GM08714 (cell line): ENCODE measurements at regions not wholly inside any gene's neighbourhood (a gene's known extent, or its start where the extent isn't known, plus 50 kb on each side); places are given as distances from the start of the nearest gene placed in this dataset.

ENCODE experiments used
- H3K4me3 ChIP-seq: fragments of 200-500 bp; sonication (Bioruptor generic); 2 replicates; pipeline ENCODE4 v1.5.1; 2014; ENCODE audit warnings: mild to moderate bottlenecking, low read length, inconsistent platforms
- ZNF274 ChIP-seq: IDR thresholded peaks from 2 replicates; pipeline ENCODE4 v1.6.1; 2012; ENCODE audit warnings: mild to moderate bottlenecking, low read depth, low read length

- H3K4me3 ChIP-seq: no peak overlapping the region
- TF ChIP-seq ZNF274: no peak
Measured at GRCh38 chr18:70431203-70431624, 142.4 kb downstream of the SOCS6 start.

DNA sequence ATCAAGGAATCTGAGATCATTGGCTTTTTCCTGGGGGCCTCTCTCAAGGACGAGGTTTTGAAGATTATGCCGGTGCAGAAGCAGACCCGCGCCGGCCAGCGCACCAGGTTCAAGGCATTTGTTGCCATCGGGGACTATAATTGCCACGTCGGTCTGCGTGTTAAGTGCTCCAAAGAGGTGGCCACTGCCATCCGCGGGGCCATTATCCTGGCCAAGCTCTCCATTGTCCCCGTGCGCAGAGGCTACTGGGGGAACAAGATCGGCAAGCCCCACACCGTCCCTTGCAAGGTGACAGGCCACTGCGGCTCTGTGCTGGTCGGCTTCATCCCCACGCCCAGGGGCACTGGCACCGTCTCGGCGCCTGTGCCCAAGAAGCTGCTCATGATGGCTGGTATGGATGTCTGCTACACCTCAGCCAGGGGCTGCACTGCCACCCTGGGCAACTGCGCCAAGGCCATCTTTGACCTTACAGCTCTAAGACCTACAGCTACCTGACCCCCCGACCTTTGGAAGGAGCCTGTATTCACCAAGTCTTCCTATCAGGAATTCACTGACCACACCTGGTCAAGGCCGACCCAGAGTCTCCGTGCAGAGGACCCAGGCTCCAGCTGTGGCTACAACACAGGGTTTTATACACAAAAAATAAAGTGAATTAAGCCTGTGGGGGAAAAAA lies 141.8 kb downstream of the SOCS6 start:
- no peak for TF ChIP-seq ZNF274
- no peak overlapping the region for H3K4me3 ChIP-seq

GRCh38 chr18:70429847-70430500 lies 141.1 kb downstream of the SOCS6 start:
- H3K4me3 ChIP-seq: no peak overlapping the region
- TF ChIP-seq ZNF274: no peak

DNA sequence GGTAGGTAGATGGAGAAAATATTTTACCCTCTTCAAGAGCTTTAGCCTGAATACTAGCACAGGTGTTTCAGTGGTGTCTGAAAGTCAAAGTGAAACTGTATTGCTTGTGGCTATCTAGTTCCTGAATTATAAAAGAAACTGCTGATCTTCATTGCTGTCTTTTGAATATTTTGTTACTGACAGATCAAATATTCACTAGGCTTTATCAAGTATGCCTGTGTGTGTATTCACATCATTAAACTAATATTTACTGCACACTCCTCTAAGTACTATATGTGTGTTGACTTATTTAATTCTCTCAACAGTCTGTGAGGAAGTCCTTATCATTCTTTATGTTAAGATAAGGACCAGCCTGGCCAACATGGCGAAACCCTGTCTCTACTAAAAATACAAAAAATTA lies 139.6 kb downstream of the SOCS6 start:
- H3K4me3 ChIP-seq: no peak overlapping the region
- no peak for TF ChIP-seq ZNF274

- no peak overlapping the region for H3K4me3 ChIP-seq
- no peak for TF ChIP-seq ZNF274
Measured at GRCh38 chr18:70426818-70427217, 138.0 kb downstream of the SOCS6 start.

- no peak overlapping the region for H3K4me3 ChIP-seq
- TF ChIP-seq ZNF274: no peak
Measured at GRCh38 chr18:70425236-70425635, 136.4 kb downstream of the SOCS6 start.

DNA sequence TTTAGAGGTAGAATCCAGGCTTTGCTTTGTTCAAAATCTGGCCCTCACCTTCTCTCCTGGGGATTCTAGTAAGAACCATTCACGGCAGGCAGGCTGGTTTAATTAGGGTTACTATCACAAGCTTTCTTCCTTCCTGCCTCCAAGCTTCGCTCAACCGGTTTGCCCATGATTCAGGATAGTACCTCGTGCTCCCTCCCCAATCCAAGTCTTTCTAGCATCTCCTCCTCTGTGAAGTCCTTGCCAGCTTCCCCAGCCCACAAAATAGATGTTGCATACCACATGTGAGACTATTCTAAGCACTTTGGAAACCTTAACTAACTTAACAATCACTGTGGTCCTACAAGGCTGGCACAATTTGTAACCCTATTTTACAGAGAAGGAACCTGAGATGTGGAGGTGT lies 135.1 kb downstream of the SOCS6 start:
- no peak for TF ChIP-seq ZNF274
- no peak overlapping the region for H3K4me3 ChIP-seq

GRCh38 chr18:70423120-70423519 lies 134.3 kb downstream of the SOCS6 start:
- no peak for TF ChIP-seq ZNF274

DNA sequence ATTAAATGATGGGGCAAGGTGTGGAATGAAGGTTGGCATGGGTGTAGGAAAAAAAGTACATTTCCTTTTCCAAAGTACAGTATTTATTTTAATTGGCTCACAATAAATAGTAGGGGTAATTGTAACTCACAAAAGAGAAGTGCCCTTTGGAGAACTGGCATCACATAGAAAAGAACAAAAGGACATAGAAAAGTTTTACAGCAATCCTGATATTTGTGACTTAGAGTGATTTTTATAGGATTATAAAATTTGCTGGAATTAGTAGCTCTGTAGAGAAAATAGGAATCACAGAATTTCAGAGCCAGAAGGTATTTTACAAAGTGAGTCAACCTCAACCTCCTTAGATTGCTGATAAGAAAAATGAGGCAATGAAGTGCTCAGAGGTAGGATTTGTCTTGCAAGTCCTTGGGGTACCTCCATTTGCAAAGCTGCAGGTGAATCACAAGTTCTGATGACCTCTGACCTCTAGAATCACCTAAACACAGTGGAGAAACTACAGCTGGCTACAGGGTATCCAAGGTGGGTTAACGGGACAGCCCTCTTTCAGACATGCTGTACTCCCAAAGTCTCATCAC lies 133.6 kb downstream of the SOCS6 start:
- TF ChIP-seq ZNF274: no peak
- no peak overlapping the region for H3K4me3 ChIP-seq

More at GRCh38 chr18:70423120-70423519, 134.3 kb downstream of the SOCS6 start:
- H3K4me3 ChIP-seq: no peak overlapping the region

DNA sequence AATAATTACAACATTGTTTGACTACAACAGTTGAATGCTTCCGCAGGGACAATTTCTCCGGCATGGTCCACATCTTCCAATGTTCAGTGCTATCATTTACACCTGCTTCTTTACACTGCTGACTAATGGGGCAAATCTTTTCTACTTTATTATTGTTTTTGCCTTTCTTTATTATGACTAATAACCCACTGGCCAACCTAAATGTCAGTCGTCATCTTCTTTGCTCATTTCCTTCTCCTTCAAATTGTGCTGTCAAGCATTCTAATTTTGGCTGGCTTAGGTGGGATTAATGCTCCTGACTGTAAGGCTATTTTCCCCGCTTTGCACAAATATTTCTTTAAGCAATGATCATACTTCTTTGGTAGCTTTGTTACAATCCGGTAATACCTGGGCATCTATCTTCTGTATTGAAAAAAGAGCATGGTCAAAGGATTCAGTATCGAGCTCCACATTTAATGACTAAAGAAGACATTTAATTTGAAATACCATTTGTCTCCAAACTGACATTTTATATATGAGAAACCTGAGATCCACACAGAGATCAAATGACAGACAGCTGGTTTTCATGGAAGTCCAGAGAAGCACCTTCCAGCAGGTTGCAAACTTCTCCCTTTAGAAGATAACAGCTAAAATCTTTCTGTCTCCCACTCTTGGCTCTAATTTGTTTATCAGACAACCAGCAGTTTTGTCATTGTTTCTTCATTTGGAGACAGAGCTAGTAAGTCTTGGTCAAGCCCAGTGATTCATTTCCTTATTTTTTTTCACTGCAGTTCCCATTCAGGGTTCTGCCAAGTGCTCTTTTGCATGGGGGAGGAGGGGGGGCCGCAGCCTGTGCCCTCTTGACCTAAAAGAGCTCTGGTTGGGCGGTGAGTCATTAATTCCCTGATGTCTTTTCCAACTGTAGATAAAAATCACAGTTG lies 132.9 kb downstream of the SOCS6 start:
- no peak for TF ChIP-seq ZNF274
- H3K4me3 ChIP-seq: no peak overlapping the region

- H3K4me3 ChIP-seq: no peak overlapping the region
- TF ChIP-seq ZNF274: no peak
Measured at GRCh38 chr18:70420146-70420898, 131.5 kb downstream of the SOCS6 start.

- TF ChIP-seq ZNF274: no peak
- H3K4me3 ChIP-seq: no peak overlapping the region
Measured at GRCh38 chr18:70419526-70419925, 130.7 kb downstream of the SOCS6 start.

- no peak overlapping the region for H3K4me3 ChIP-seq
- no peak for TF ChIP-seq ZNF274
Measured at GRCh38 chr18:70418546-70419311, 129.9 kb downstream of the SOCS6 start.

DNA sequence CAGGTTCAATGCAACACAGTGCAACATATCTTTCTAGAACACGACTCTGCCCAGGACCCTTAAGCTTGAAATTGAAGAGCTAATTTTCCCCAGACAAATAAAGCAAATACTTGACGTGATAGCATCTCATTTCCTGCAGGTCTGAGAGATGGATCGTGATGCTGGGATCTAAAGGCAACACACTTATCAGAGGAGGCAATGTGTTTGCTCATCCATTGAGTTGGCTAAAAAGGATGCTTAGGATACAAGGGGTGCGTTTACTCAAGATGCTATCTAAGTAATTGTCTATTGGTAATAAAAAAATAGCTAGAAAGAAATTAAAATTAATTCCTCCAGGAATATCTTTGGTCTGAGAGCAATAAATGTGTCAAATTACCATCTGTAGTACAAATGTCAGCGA lies 129.0 kb downstream of the SOCS6 start:
- no peak overlapping the region for H3K4me3 ChIP-seq
- no peak for TF ChIP-seq ZNF274
